BJ (cell line): ENCODE measurements at regions not wholly inside any gene's neighbourhood (a gene's known extent, or its start where the extent isn't known, plus 50 kb on each side); places are given as distances from the start of the nearest gene placed in this dataset.

Experiments
- CTCF ChIA-PET: fragments of 350-600 bp; formaldehyde crosslinking; extraction: SDS; loops from one replicate; lab custom pipeline; 2021; ENCODE audit warnings: antibody characterized with exemption, inconsistent platforms; lab: Yijun Ruan, JAX
- POLR2A ChIA-PET: fragments of 300-600 bp; sonication (Branson Sonifier 250); formaldehyde crosslinking; extraction: SDS; loops from one replicate; lab custom pipeline; 2021; ENCODE audit warnings: antibody characterized with exemption; lab: Charles Lee
- DNase-seq: peaks from one replicate; pipeline ENCODE4 v3.0.0-alpha.2; 2011; ENCODE audit warnings: low read depth
- H3K27me3 ChIP-seq: 2 replicates; pipeline ENCODE4 v1.6.0; 2011; ENCODE audit warnings: low read length; ENCODE audit not compliant: control insufficient read depth, insufficient read depth
- H3K36me3 ChIP-seq: 2 replicates; pipeline ENCODE4 v1.5.1; 2011; ENCODE audit warnings: low read length; ENCODE audit not compliant: control insufficient read depth, insufficient read depth
- H3K4me3 ChIP-seq: 2 replicates; pipeline ENCODE4 v1.5.1; 2011; ENCODE audit warnings: low read depth, mild to moderate bottlenecking, control low read depth, low read length
- TF ChIP-seq, protein P1 (sequence below): IDR thresholded peaks from 2 replicates; pipeline ENCODE4 v1.5.1; 2011; ENCODE audit warnings: low read depth, mild to moderate bottlenecking, control low read depth, inconsistent platforms, low read length, moderate library complexity; ENCODE audit not compliant: insufficient read depth

DNA sequence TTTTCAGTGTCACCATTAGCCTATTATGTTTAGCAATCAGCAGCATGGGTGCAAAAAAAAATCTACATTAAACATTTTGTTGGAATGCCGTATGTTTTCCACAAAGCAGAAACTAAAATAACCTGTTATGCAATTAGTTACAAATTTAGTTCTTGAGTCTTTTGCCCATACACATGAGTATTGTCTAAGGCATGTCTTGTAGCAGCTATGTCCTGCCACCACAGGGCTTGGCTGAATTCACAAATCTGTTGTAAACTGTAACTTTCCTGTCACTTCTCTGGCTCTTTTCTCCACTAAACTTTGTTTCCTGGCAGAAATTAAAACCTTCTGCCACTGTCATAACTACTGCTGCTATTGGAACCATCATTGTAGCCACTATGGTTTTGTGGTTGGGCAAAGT is 277.9 kb upstream of the SPRY2 start:
- Histone ChIP-seq H3K27me3 (no peaks in the 10 kb centered on the region), H3K36me3 (no peaks in the 10 kb centered on the region), H3K4me3 (no peak overlapping the region)
- DNase-seq, result no peak
- ChIA-PET CTCF (no interaction called here), POLR2A (no interaction called here)
- TF ChIP-seq, protein P1, sequence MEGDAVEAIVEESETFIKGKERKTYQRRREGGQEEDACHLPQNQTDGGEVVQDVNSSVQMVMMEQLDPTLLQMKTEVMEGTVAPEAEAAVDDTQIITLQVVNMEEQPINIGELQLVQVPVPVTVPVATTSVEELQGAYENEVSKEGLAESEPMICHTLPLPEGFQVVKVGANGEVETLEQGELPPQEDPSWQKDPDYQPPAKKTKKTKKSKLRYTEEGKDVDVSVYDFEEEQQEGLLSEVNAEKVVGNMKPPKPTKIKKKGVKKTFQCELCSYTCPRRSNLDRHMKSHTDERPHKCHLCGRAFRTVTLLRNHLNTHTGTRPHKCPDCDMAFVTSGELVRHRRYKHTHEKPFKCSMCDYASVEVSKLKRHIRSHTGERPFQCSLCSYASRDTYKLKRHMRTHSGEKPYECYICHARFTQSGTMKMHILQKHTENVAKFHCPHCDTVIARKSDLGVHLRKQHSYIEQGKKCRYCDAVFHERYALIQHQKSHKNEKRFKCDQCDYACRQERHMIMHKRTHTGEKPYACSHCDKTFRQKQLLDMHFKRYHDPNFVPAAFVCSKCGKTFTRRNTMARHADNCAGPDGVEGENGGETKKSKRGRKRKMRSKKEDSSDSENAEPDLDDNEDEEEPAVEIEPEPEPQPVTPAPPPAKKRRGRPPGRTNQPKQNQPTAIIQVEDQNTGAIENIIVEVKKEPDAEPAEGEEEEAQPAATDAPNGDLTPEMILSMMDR, result no peak

- ChIA-PET CTCF (no interaction called here), POLR2A (no interaction called here)
- no peak for DNase-seq
- H3K4me3 ChIP-seq, result no peak overlapping the region
- no peaks in the 10 kb centered on the region for H3K36me3 ChIP-seq
- TF ChIP-seq, protein P1, result no peak
- no peaks in the 10 kb centered on the region for H3K27me3 ChIP-seq
Observed at GRCh38 chr13:80612804-80613203, 271.9 kb upstream of the SPRY2 start.

GRCh38 chr13:80611310-80611709 is 270.4 kb upstream of the SPRY2 start:
- no peak overlapping the region for H3K4me3 ChIP-seq
- CTCF ChIA-PET, result no interaction called here
- no peak for DNase-seq
- no peaks in the 10 kb centered on the region for H3K27me3 ChIP-seq
- TF ChIP-seq, protein P1, result no peak
- POLR2A ChIA-PET, result no interaction called here
- no peaks in the 10 kb centered on the region for H3K36me3 ChIP-seq

DNA sequence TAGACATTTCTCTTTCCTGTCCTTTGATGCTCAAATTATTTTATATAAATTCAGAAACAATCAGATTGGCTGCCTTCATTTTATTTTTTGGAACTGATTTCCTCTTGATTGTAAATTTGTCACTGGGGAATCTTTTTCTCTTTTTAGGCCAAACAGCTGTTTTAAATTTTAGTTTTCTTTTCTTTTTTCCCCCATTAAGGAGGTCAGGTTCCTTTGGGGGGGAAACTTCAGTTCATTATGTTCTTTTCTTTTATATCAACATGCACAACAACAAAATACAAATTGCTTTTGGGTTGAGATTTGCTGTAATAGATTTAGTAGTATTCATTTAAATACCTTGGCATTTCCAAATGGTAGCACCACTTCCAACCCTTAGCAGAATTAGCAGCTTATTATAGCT is 264.8 kb upstream of the SPRY2 start:
- Histone ChIP-seq H3K27me3 (no peaks in the 10 kb centered on the region), H3K36me3 (no peaks in the 10 kb centered on the region), H3K4me3 (no peak overlapping the region)
- DNase-seq, result no peak
- TF ChIP-seq, protein P1, result no peak
- CTCF ChIA-PET, result no interaction called here
- POLR2A ChIA-PET, result no interaction called here

DNA sequence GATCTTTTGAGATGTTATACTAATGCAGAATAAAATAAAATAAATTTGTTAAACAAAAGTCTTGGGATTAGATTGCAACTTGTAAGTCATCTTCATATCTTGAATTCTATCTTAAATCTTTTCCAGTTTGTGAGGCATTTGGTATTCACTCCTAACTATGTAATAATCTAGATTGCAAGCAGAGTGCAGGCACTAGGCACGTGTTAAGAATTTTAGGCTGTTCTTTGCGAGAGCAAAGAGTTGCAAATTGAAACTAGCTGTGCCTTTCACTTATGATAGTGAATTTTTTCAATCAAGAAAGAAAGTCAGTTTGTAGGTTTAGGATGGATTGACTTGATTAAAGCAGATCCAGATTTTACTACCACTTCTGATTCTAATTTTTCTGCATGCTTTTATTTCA is 264.1 kb upstream of the SPRY2 start:
- Histone ChIP-seq H3K27me3 (no peaks in the 10 kb centered on the region), H3K4me3 (no peak overlapping the region), H3K36me3 (no peaks in the 10 kb centered on the region)
- POLR2A ChIA-PET, result no interaction called here
- TF ChIP-seq, protein P1, result no peak
- DNase-seq, result no peak
- CTCF ChIA-PET, result interaction anchor here (0.6 kb wide), 1 partner anchor 563 kb away, joined by 3 read pairs; no protein-coding TSS in a partner anchor
